ENCODE measurements at regions not wholly inside any gene's neighbourhood (a gene's known extent, or its start where the extent isn't known, plus 50 kb on each side); places are given as distances from the start of the nearest gene placed in this dataset.

DNA sequence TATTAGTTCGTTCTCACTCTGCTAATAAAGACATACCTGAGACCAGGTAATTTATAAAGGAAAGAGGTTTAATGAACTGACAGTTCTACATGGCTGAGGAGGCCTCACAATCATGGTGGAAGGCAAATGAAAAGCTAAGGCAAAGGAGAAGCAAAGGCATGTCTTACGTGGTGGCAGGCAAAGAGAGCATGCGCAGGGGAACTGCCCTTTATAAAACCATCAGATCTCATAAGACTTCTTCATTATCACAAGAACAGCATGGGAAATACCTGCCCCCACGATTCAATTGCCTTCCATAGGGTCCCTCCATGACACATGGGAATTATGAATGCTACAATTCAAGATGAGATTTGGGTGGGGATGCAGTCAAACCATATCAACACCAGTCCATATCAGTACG, 133.5 kb downstream of the ZNF621 start:
- CTCF ChIA-PET (ENCODE audit: partially characterized antibody) = interaction anchor here (0.6 kb wide), 1 partner anchor 35 kb away, joined by 3 read pairs; no protein-coding TSS in a partner anchor
- POLR2A ChIA-PET (ENCODE audit: partially characterized antibody) = interaction anchor here (1.0 kb wide), 1 partner anchor 26 kb away, joined by 3 read pairs; no protein-coding TSS in a partner anchor
- WGBS, 2 experiments (ENCODE audit: extremely low coverage in 1 of 2, insufficient coverage in 1 of 2, insufficient read length in 1 of 2, insufficient replicate concordance in 2 of 2, low coverage in 1 of 2, low lambda C conversion rate in 2 of 2, missing lambda C conversion rate in 1 of 2) = 85% methylated on average over 5 of the region's 5 CpGs; no CpG with 5 or more reads in 1 of the 2 experiments
- TF ChIP-seq KDM1A (IDR thresholded peaks at IDR 0.05; ENCODE audit: borderline replicate concordance, low read length) (no peak), TAF1 (IDR thresholded peaks at IDR 0.05; ENCODE audit: low read depth, low read length) (no peak), BACH1 (IDR thresholded peaks at IDR 0.05; ENCODE audit: low read length) (no peak), CTBP2 (IDR thresholded peaks at IDR 0.05; ENCODE audit: borderline replicate concordance, insufficient read depth, insufficient read length, low read length) (no peak), BRCA1 (IDR thresholded peaks at IDR 0.05; ENCODE audit: low read depth, low read length) (no peak), NRF1 (IDR thresholded peaks at IDR 0.05; ENCODE audit: low read depth, low read length) (no peak), EZH2 (IDR thresholded peaks at IDR 0.05; ENCODE audit: low read depth, low read length, severe bottlenecking) (no peak), TEAD4 (IDR thresholded peaks at IDR 0.05; ENCODE audit: low read depth, low read length) (no peak), POLR2A (IDR thresholded peaks at IDR 0.05; ENCODE audit: control extremely low read depth in 1 of 2, low read depth in 2 of 2, low read length in 2 of 2) (no peak), SP1 (IDR thresholded peaks at IDR 0.05; ENCODE audit: low read depth, low read length) (no peak), KDM4A (IDR thresholded peaks at IDR 0.05; ENCODE audit: low read depth, low read length, severe bottlenecking) (no peak)
- TF ChIP-seq, protein P1, sequence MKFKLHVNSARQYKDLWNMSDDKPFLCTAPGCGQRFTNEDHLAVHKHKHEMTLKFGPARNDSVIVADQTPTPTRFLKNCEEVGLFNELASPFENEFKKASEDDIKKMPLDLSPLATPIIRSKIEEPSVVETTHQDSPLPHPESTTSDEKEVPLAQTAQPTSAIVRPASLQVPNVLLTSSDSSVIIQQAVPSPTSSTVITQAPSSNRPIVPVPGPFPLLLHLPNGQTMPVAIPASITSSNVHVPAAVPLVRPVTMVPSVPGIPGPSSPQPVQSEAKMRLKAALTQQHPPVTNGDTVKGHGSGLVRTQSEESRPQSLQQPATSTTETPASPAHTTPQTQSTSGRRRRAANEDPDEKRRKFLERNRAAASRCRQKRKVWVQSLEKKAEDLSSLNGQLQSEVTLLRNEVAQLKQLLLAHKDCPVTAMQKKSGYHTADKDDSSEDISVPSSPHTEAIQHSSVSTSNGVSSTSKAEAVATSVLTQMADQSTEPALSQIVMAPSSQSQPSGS (IDR thresholded peaks at IDR 0.05; ENCODE audit: low read length) = no peak
- TF ChIP-seq, protein P2, sequence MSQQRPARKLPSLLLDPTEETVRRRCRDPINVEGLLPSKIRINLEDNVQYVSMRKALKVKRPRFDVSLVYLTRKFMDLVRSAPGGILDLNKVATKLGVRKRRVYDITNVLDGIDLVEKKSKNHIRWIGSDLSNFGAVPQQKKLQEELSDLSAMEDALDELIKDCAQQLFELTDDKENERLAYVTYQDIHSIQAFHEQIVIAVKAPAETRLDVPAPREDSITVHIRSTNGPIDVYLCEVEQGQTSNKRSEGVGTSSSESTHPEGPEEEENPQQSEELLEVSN (IDR thresholded peaks at IDR 0.05) = no peak

More for the DNA sequence above, 133.5 kb downstream of the ZNF621 start:
- H3K4me1 ChIP-seq (replicated peaks in 1 of 4; ENCODE audit: control insufficient read depth in 3 of 4, insufficient read depth in 4 of 4, low read length in 3 of 4) = no peaks in the 10 kb centered on the region
- no peaks in the 10 kb centered on the region for H3K9me3 ChIP-seq (ENCODE audit: insufficient read depth in 2 of 2, low read depth in 1 of 2, low read length in 1 of 2)
- H3K4me3 ChIP-seq (ENCODE audit: extremely low read depth in 1 of 4, insufficient read depth in 2 of 4, low read depth in 3 of 4, low read length in 4 of 4) = no peak overlapping the region
- H2BK5ac ChIP-seq (ENCODE audit: low read depth, low read length) = no peak overlapping the region
- no peak overlapping the region for H2BK120ac ChIP-seq (replicated peaks; ENCODE audit: low read depth, low read length)
- H2BK20ac ChIP-seq (ENCODE audit: low read length) = no peak overlapping the region
- FAIRE-seq = no peak
- H4K91ac ChIP-seq (replicated peaks; ENCODE audit: insufficient read length, low read length) = no peak overlapping the region
- no peaks in the 10 kb centered on the region for H4K20me1 ChIP-seq (replicated peaks in 1 of 2; ENCODE audit: control insufficient read depth in 1 of 2, insufficient read depth in 2 of 2, low read length in 2 of 2)
- no peak overlapping the region for H2AFZ ChIP-seq (ENCODE audit: low read length)
- no peak overlapping the region for H3K23ac ChIP-seq (ENCODE audit: insufficient read length)
- no peak overlapping the region for H4K8ac ChIP-seq (ENCODE audit: extremely low read depth, insufficient read depth, low read length)
- H2AK5ac ChIP-seq (ENCODE audit: low read depth, low read length) = no peak overlapping the region
- H3K27me3 ChIP-seq (replicated peaks in 1 of 4; ENCODE audit: control insufficient read depth in 3 of 4, extremely low read depth in 1 of 4, insufficient read depth in 3 of 4, low read length in 3 of 4) = no peaks in the 10 kb centered on the region
- no peak for DNase-seq (ENCODE audit: low read depth in 1 of 2, low spot score in 2 of 2)
- no peak overlapping the region for H2BK12ac ChIP-seq (ENCODE audit: low read depth, low read length)
- no peak overlapping the region for H4K5ac ChIP-seq (ENCODE audit: insufficient read length, low read depth, low read length)
- H3K9ac ChIP-seq (replicated peaks in 1 of 4; ENCODE audit: extremely low read depth in 1 of 4, low read depth in 3 of 4, low read length in 3 of 4) = no peak overlapping the region
- H3K56ac ChIP-seq (replicated peaks; ENCODE audit: insufficient read length, low read depth, low read length) = no peak overlapping the region
- H3K79me2 ChIP-seq (ENCODE audit: control insufficient read depth in 1 of 2, insufficient read depth in 2 of 2, low read length in 2 of 2) = no peaks in the 10 kb centered on the region
- H3K79me1 ChIP-seq (ENCODE audit: low read depth, low read length) = no peaks in the 10 kb centered on the region
- H3K4me2 ChIP-seq (ENCODE audit: insufficient read depth in 1 of 2, low read depth in 2 of 2, low read length in 2 of 2) = no peak overlapping the region
- no peaks in the 10 kb centered on the region for H3K36me3 ChIP-seq (ENCODE audit: control insufficient read depth in 2 of 4, insufficient read depth in 4 of 4, low read length in 3 of 4)
- no peak overlapping the region for H2BK15ac ChIP-seq (ENCODE audit: low read length)
- H3K18ac ChIP-seq (ENCODE audit: extremely low read depth, low read length) = no peak overlapping the region
- H3K4ac ChIP-seq (replicated peaks; ENCODE audit: insufficient read length, low read depth, low read length) = no peak overlapping the region
- H3K27ac ChIP-seq (ENCODE audit: low read depth, low read length) = no peak overlapping the region
- H3K14ac ChIP-seq (ENCODE audit: insufficient read length) = no peak overlapping the region
- no peaks in the 10 kb centered on the region for H3K23me2 ChIP-seq (ENCODE audit: low read depth, low read length)
